Testis (tissue), 2 donors: ENCODE measurements at regions not wholly inside any gene's neighbourhood (a gene's known extent, or its start where the extent isn't known, plus 50 kb on each side); places are given as distances from the start of the nearest gene placed in this dataset.

Experiments used
- DNase-seq: peaks from one replicate; pipeline ENCODE4 v3.0.0-alpha.2; 2019
- H3K27ac ChIP-seq, 2 donors: fragments of 200-600 bp; sonication (generic); one replicate each; pipeline ENCODE4 v1.5.1; 2019
- H3K27me3 ChIP-seq: fragments of 200-600 bp; sonication (generic); one replicate; pipeline ENCODE4 v1.5.1; 2019
- H3K36me3 ChIP-seq: fragments of 200-600 bp; sonication (generic); one replicate; pipeline ENCODE4 v1.5.1; 2017; ENCODE audit warnings: low read depth; ENCODE audit errors: missing control alignments
- H3K4me1 ChIP-seq: fragments of 200-600 bp; sonication (generic); one replicate; pipeline ENCODE4 v1.5.1; 2019
- H3K4me3 ChIP-seq, 2 donors: fragments of 200-600 bp; sonication (generic); one replicate each; pipeline ENCODE4 v1.5.1; 2017 to 2019
- H3K9me3 ChIP-seq: fragments of 200-600 bp; sonication (generic); one replicate; pipeline ENCODE4 v1.5.1; 2017
- POLR2A ChIP-seq: fragments of 450-650 bp; IDR thresholded peaks from one replicate; pipeline ENCODE4 v1.6.1; 2017; ENCODE audit warnings: antibody characterized with exemption, mild to moderate bottlenecking, moderate library complexity
- WGBS, 2 donors: methylation state at CpG; one replicate each; pipeline ENCODE4 v1.1.5; 2018; 5-methylcytosine and 5-hydroxymethylcytosine counted together
- intact Hi-C: fragments of 100-400 bp; cut with DNase I; formaldehyde crosslinking; loops from one replicate; pipeline ENCODE4 v1.15.1; 2023; ENCODE audit warnings: low total_unique reads
- TF ChIP-seq, protein P1 (sequence below), 3 experiments: fragments of 450-650 bp in 2 of 3; fragments of 200-600 bp in 1 of 3; sonication (generic) in 1 of 3; IDR thresholded peaks; one replicate each; pipeline ENCODE4 v1.5.1; 2016 to 2019; ENCODE audit warnings: antibody characterized with exemption in 3 of 3, mild to moderate bottlenecking in 2 of 3, moderate library complexity in 1 of 3

DNA sequence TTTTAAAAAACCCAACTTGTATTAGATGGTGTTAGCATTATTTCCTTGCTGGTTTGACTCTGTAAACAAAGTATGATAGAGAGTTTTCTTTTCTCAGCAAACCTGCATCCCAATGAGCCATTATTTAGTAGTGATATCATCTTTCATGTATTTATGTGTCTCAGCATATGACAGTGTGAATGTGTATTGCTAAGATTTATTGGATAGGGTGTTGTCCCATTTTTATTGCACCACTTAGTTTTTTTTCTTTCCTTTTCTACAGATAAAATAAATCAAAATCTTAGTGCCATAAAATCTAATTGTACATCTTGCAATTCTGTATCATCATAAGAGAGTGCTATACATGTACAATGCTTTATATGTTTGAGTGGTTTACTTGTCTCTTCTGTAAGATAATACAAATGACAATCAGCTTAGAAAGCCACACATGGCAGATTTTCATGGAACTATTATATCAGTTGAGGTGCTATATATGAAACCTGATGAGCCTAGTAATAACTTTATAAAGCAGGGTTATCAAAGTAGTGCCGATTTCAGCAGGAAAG lies 149.2 kb upstream of the CYLC2 start:
- no peaks in the 10 kb centered on the region for H3K9me3 ChIP-seq
- H3K4me1 ChIP-seq: no peaks in the 10 kb centered on the region
- WGBS, 2 donors: 90 to 100% methylated on average over 1 of the region's 1 CpG
- H3K27me3 ChIP-seq: no peaks in the 10 kb centered on the region
- H3K27ac ChIP-seq: no peak overlapping the region
- no peaks in the 10 kb centered on the region for H3K36me3 ChIP-seq
- intact Hi-C loops: no loop called here
- TF ChIP-seq, protein P1, sequence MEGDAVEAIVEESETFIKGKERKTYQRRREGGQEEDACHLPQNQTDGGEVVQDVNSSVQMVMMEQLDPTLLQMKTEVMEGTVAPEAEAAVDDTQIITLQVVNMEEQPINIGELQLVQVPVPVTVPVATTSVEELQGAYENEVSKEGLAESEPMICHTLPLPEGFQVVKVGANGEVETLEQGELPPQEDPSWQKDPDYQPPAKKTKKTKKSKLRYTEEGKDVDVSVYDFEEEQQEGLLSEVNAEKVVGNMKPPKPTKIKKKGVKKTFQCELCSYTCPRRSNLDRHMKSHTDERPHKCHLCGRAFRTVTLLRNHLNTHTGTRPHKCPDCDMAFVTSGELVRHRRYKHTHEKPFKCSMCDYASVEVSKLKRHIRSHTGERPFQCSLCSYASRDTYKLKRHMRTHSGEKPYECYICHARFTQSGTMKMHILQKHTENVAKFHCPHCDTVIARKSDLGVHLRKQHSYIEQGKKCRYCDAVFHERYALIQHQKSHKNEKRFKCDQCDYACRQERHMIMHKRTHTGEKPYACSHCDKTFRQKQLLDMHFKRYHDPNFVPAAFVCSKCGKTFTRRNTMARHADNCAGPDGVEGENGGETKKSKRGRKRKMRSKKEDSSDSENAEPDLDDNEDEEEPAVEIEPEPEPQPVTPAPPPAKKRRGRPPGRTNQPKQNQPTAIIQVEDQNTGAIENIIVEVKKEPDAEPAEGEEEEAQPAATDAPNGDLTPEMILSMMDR (IDR thresholded peaks at IDR 0.05): no peak
- TF ChIP-seq POLR2A: no peak
- no peak for DNase-seq
- no peak overlapping the region for H3K4me3 ChIP-seq

DNA sequence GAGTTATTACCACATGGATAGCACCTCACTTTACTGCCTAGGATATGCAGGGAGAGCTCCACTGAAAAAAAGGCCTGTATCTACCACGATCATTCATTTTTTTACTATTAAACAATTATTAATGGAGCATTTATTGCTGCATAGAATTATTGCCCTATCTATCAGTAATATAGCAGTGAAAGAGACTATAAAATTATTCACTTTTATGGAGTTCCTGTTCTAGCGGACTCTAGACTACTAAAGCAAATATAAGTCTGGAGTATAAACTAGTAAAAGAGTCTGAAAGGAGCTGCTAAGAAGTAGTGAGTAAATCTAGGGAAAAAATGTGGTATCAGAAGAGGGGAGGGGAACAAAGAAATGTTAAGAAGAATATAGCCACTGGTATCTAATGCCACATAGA lies 150.4 kb upstream of the CYLC2 start:
- Histone ChIP-seq H3K4me1 (no peaks in the 10 kb centered on the region), H3K4me3 (no peak overlapping the region), H3K27me3 (no peaks in the 10 kb centered on the region), H3K27ac (no peak overlapping the region), H3K36me3 (no peaks in the 10 kb centered on the region), H3K9me3 (no peaks in the 10 kb centered on the region)
- TF ChIP-seq, protein P1 (IDR thresholded peaks at IDR 0.05): no peak
- no peak for TF ChIP-seq POLR2A
- DNase-seq: no peak
- intact Hi-C loops: no loop called here
- 90 to 93% methylated on average over 2 of the region's 2 CpGs for WGBS, 2 donors

DNA sequence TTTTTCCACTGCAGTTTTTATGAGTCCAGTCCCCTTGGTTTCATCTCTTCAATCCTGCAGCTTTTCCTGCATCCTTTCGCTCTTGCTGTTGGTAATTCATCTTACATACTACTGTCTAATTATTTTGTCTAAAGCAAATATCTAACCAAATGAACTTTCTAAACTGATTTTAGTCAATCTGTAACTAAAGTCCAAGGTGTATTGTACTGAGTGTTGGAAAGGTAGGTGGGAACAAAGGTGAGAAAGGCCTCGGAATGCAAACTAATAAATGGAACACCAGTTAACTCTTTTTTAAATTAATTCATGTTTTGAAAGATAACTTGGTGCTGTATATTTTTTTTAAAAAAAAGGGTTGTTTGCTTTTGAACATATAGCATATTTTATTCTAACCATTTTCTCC lies 152.7 kb upstream of the CYLC2 start:
- H3K27me3 ChIP-seq: no peaks in the 10 kb centered on the region
- 81 to 93% methylated on average over 2 of the region's 2 CpGs for WGBS, 2 donors
- H3K27ac ChIP-seq: no peak overlapping the region
- no peaks in the 10 kb centered on the region for H3K9me3 ChIP-seq
- no peak overlapping the region for H3K4me3 ChIP-seq
- DNase-seq: no peak
- intact Hi-C loops: no loop called here
- no peaks in the 10 kb centered on the region for H3K36me3 ChIP-seq
- no peaks in the 10 kb centered on the region for H3K4me1 ChIP-seq
- TF ChIP-seq, protein P1 (IDR thresholded peaks at IDR 0.05): no peak
- TF ChIP-seq POLR2A: no peak

DNA sequence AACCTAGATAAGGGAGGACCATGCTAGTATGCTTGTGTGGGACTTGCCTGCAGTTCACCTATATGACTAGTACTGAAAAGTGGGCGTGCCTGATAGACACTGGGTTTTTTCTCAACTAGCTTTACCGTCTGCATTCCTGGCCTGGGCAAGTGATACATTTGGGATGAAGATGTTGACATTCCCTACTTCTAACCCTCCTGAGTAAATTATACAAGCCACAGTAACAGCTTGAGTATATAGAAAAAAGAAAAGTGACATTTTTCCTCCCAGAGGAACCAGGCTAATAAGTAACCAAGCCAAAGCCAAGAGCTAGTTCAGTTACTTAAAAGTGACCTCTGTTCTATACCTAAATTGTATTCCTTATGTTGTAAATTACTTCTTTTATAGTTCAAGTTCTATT lies 153.8 kb upstream of the CYLC2 start:
- Histone ChIP-seq H3K4me3 (no peak overlapping the region), H3K27ac (no peak overlapping the region), H3K36me3 (no peaks in the 10 kb centered on the region), H3K4me1 (no peaks in the 10 kb centered on the region), H3K27me3 (no peaks in the 10 kb centered on the region), H3K9me3 (no peaks in the 10 kb centered on the region)
- TF ChIP-seq, protein P1 (IDR thresholded peaks at IDR 0.05): no peak
- no peak for TF ChIP-seq POLR2A
- intact Hi-C loops: no loop called here
- DNase-seq: no peak
- WGBS, 2 donors: 77 to 81% methylated on average over 2 of the region's 2 CpGs

DNA sequence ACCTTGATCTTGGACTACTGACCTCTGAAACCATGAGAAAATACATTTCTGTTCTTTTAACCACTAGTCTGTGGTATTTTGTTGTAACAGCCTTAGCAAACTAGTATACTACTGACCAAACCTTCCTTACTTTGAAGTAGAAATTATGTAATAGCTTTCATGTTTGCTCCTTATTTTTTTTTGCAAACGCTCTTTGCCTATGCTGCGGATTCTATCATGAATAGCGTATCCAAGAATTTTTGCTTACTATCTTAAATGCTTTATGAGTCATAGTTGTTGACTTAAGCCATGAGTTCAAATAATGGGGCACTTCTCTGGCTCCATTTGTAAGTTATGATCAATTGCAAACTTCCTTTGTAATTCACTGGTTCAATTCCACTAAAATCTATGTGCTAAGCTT lies 154.8 kb upstream of the CYLC2 start:
- no peak overlapping the region for H3K4me3 ChIP-seq
- H3K9me3 ChIP-seq: no peaks in the 10 kb centered on the region
- no peaks in the 10 kb centered on the region for H3K27me3 ChIP-seq
- TF ChIP-seq POLR2A: no peak
- TF ChIP-seq, protein P1 (IDR thresholded peaks at IDR 0.05): no peak
- intact Hi-C loops: no loop called here
- no peaks in the 10 kb centered on the region for H3K36me3 ChIP-seq
- 95 to 99% methylated on average over 3 of the region's 3 CpGs for WGBS, 2 donors
- H3K4me1 ChIP-seq: no peaks in the 10 kb centered on the region
- DNase-seq: no peak
- no peak overlapping the region for H3K27ac ChIP-seq
